Mesenchymal stem cell (in vitro differentiated cells and primary cell): ENCODE measurements at regions not wholly inside any gene's neighbourhood (a gene's known extent, or its start where the extent isn't known, plus 50 kb on each side); places are given as distances from the start of the nearest gene placed in this dataset.
"Not testable (repeated sequence)": the region's sequence is repeated elsewhere in the genome, so short reads cannot be mapped to it uniquely, and the experiment has no call there.

Source experiments
- DNase-seq: peaks from one replicate; pipeline ENCODE4 v3.0.0-alpha.2; 2013
- H2AFZ ChIP-seq: one replicate; pipeline ENCODE4 v1.6.1; 2013; ENCODE audit warnings: low read depth, mild to moderate bottlenecking, control low read depth, inconsistent platforms, low read length, moderate library complexity
- H2AK5ac ChIP-seq: 2 replicates; pipeline ENCODE4 v1.6.1; 2013; ENCODE audit warnings: low read length, moderate library complexity, mild to moderate bottlenecking, inconsistent platforms; ENCODE audit not compliant: severe bottlenecking
- H2BK120ac ChIP-seq: one replicate; pipeline ENCODE4 v1.6.1; 2013; ENCODE audit warnings: low read depth, mild to moderate bottlenecking, inconsistent platforms, low read length, moderate library complexity
- H2BK12ac ChIP-seq, 2 experiments: one replicate each; pipeline ENCODE4 v1.6.1; 2013; ENCODE audit warnings: inconsistent platforms in 2 of 2, low read length in 2 of 2, mild to moderate bottlenecking in 2 of 2, moderate library complexity in 2 of 2, control low read depth in 1 of 2
- H2BK15ac ChIP-seq: one replicate; pipeline ENCODE4 v1.6.1; 2013; ENCODE audit warnings: mild to moderate bottlenecking, low read depth, inconsistent platforms; ENCODE audit not compliant: poor library complexity, severe bottlenecking
- H2BK5ac ChIP-seq: 2 replicates; pipeline ENCODE4 v1.6.1; 2013; ENCODE audit warnings: low read depth, mild to moderate bottlenecking, low read length, control low read depth, inconsistent platforms; ENCODE audit not compliant: poor library complexity, severe bottlenecking
- H3K14ac ChIP-seq, 2 experiments: one replicate each; pipeline ENCODE4 v1.6.1; 2013; ENCODE audit warnings: inconsistent platforms in 2 of 2, low read length in 2 of 2, control low read depth in 1 of 2, mild to moderate bottlenecking in 1 of 2, moderate library complexity in 1 of 2
- H3K18ac ChIP-seq, 2 experiments: one replicate each; pipeline ENCODE4 v1.6.1; 2013; ENCODE audit warnings: inconsistent platforms in 2 of 2, low read length in 2 of 2, control low read depth in 1 of 2, low read depth in 1 of 2, mild to moderate bottlenecking in 1 of 2
- H3K23ac ChIP-seq, 2 experiments: one replicate each; pipeline ENCODE4 v1.6.1; 2013; ENCODE audit warnings: inconsistent platforms in 2 of 2, low read length in 2 of 2, mild to moderate bottlenecking in 2 of 2, moderate library complexity in 2 of 2, control low read depth in 1 of 2
- H3K27ac ChIP-seq: 2 replicates; pipeline ENCODE4 v1.5.1; 2013; ENCODE audit warnings: mild to moderate bottlenecking, moderate library complexity, low read length, control low read depth, inconsistent platforms; ENCODE audit not compliant: poor library complexity, severe bottlenecking
- H3K27me3 ChIP-seq, 2 experiments: 2 replicates each; pipeline versions ENCODE4 v1.6.1 to v1.7.0; 2013; ENCODE audit warnings: low read length in 2 of 2, mild to moderate bottlenecking in 2 of 2, moderate library complexity in 2 of 2, control low read depth in 1 of 2, inconsistent platforms in 1 of 2; ENCODE audit not compliant: control insufficient read depth in 1 of 2, insufficient read depth in 1 of 2
- H3K36me3 ChIP-seq, 2 experiments: 2 replicates each; pipeline versions ENCODE4 v1.6.1 to v1.7.0; 2013; ENCODE audit warnings: low read length in 2 of 2, control low read depth in 1 of 2, inconsistent platforms in 1 of 2, low read depth in 1 of 2, mild to moderate bottlenecking in 1 of 2; ENCODE audit not compliant: insufficient read depth in 2 of 2, control insufficient read depth in 1 of 2
- H3K4ac ChIP-seq, 2 experiments: one replicate each; pipeline ENCODE4 v1.6.1; 2013; ENCODE audit warnings: inconsistent platforms in 2 of 2, low read length in 2 of 2, mild to moderate bottlenecking in 2 of 2, moderate library complexity in 2 of 2, control low read depth in 1 of 2, low read depth in 1 of 2
- H3K4me1 ChIP-seq: 2 replicates; pipeline ENCODE4 v1.6.1; 2013; ENCODE audit warnings: low read depth, low read length, control low read depth; ENCODE audit not compliant: control insufficient read depth, insufficient read depth
- H3K4me2 ChIP-seq: 2 replicates; pipeline ENCODE4 v1.6.1; 2013; ENCODE audit warnings: low read length, mild to moderate bottlenecking, inconsistent platforms; ENCODE audit not compliant: poor library complexity, severe bottlenecking
- H3K4me3 ChIP-seq, 2 experiments: 2 replicates each; pipeline versions ENCODE4 v1.5.1 to v1.7.0; 2013; ENCODE audit warnings: low read length in 2 of 2, mild to moderate bottlenecking in 2 of 2, control low read depth in 1 of 2, low read depth in 1 of 2; ENCODE audit not compliant: insufficient read depth in 1 of 2
- H3K79me1 ChIP-seq: replicated peaks from 2 replicates; pipeline ENCODE4 v1.6.1; 2013; ENCODE audit warnings: mild to moderate bottlenecking, control low read depth, low read length, inconsistent platforms; ENCODE audit not compliant: poor library complexity, severe bottlenecking
- H3K9ac ChIP-seq: 2 replicates; pipeline ENCODE4 v1.7.0; 2013; ENCODE audit warnings: mild to moderate bottlenecking, low read length, moderate library complexity
- H3K9me3 ChIP-seq: 2 replicates; pipeline ENCODE4 v1.7.0; 2013; ENCODE audit warnings: mild to moderate bottlenecking, low read length; ENCODE audit not compliant: control insufficient read depth
- H4K8ac ChIP-seq: one replicate; pipeline ENCODE4 v1.6.1; 2013; ENCODE audit warnings: inconsistent platforms, mild to moderate bottlenecking, low read length, moderate library complexity
- H4K91ac ChIP-seq: one replicate; pipeline ENCODE4 v1.6.1; 2013; ENCODE audit warnings: mild to moderate bottlenecking, low read length, inconsistent platforms
- WGBS: methylation state at CpG from one replicate; pipeline ENCODE4 v1.1.7; 2013; ENCODE audit warnings: mixed read lengths; 5-methylcytosine and 5-hydroxymethylcytosine counted together

DNA sequence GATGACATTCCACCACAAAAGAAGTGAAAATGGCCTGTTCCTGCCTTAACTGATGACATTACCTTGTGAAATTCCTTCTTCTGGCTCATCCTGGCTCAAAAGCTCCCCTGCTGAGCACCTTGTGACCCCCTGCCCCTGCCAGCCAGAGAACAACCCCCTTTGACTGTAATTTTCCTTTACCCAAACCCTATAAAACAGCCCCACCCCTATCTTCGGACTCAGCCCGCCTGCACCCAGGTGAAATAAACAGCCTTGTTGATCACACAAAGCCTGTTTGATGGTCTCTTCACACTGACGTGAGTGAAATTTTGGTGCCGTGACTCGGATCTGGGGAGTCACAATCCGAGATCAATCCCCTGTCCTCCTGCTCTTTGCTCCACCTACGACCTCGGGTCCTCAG, 101.0 kb upstream of the GRIN2A start:
- not testable (repeated sequence) for H4K8ac ChIP-seq, H3K4me2 ChIP-seq, H2BK120ac ChIP-seq, H3K27me3 ChIP-seq, H3K4me1 ChIP-seq, H3K79me1 ChIP-seq, H2BK15ac ChIP-seq, H3K9ac ChIP-seq, H3K14ac ChIP-seq, H3K23ac ChIP-seq, H2AK5ac ChIP-seq, H3K18ac ChIP-seq, DNase-seq, H4K91ac ChIP-seq, H3K4ac ChIP-seq, H2AFZ ChIP-seq, H3K27ac ChIP-seq, H3K36me3 ChIP-seq, H2BK12ac ChIP-seq, H3K4me3 ChIP-seq, H3K9me3 ChIP-seq, H2BK5ac ChIP-seq
- 59% methylated on average over 8 of the region's 8 CpGs for WGBS

DNA sequence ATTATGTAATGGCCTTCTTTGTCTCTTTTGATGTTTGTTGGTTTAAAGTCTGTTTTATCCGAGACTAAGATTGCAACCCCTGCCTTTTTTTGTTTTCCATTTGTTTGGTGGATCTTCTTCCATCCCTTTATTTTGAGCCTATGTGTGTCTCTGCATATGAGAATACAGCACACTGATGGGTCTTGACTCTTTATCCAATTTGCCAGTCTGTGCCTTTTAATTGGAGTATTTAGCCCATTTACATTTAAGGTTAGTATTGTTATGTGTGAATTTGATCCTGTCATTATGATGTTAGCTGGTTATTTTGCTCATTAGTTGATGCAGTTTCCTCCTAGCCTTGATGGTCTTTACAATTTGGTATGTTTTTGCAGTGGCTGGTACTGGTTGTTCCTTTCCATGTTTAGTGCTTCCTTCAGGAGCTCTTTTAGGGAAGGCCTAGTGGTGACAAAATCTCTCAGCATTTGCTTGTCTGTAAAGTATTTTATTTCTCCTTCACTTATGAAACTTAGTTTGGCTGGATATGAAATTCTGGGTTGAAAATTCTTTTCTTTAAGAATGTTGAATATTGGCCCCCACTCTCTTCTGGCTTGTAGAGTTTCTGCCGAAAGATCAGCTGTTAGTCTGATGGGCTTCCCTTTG, 95.3 kb upstream of the ATF7IP2 start:
- no CpG with 5 or more reads among the region's 2 CpGs for WGBS
- H3K14ac ChIP-seq, DNase-seq, H2AFZ ChIP-seq, H3K23ac ChIP-seq, H3K18ac ChIP-seq, H2BK120ac ChIP-seq, H3K4me3 ChIP-seq, H3K4ac ChIP-seq, H3K27me3 ChIP-seq, H3K27ac ChIP-seq, H3K9me3 ChIP-seq, H2BK12ac ChIP-seq, H3K36me3 ChIP-seq, H2BK5ac ChIP-seq, H3K4me2 ChIP-seq, H3K9ac ChIP-seq, H3K4me1 ChIP-seq, H4K91ac ChIP-seq, H2AK5ac ChIP-seq, H3K79me1 ChIP-seq, H4K8ac ChIP-seq, H2BK15ac ChIP-seq: not testable (repeated sequence)

DNA sequence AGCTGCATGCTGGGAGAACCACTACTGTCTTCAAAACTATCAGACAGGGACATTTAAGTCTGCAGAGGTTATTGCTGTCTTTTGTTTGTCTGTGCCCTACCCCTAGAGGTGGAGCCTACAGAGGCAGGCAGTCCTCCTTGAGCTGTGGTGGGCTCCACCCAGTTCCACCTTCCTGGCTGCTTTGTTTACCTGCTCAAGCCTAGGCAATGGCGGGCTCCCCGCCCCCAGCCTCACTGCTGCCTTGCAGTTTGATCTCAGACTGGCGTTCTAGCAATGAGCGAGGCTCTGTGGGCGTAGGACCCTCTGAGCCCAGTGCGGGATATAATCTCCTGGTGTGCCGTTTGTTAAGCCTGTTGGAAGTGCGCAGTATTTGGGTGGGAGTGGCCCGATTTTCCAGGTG, 93.7 kb upstream of the ATF7IP2 start:
- not testable (repeated sequence) for H3K18ac ChIP-seq, H3K4me1 ChIP-seq, H3K36me3 ChIP-seq, H3K9ac ChIP-seq, DNase-seq, H2BK15ac ChIP-seq, H2BK5ac ChIP-seq, H2BK120ac ChIP-seq, H3K27me3 ChIP-seq, H3K27ac ChIP-seq, H3K4me3 ChIP-seq, H2AFZ ChIP-seq, H3K9me3 ChIP-seq, H3K23ac ChIP-seq, H3K4ac ChIP-seq, H4K8ac ChIP-seq, H2BK12ac ChIP-seq, H4K91ac ChIP-seq, H3K14ac ChIP-seq, H2AK5ac ChIP-seq, H3K79me1 ChIP-seq, H3K4me2 ChIP-seq
- WGBS, result 79% methylated on average over 9 of the region's 9 CpGs

GRCh38 chr16:10292976-10293375, 92.9 kb upstream of the ATF7IP2 start:
- not testable (repeated sequence) for H3K36me3 ChIP-seq

More at GRCh38 chr16:10292976-10293375, 92.9 kb upstream of the ATF7IP2 start:
- not testable (repeated sequence) for H3K4ac ChIP-seq, H3K4me2 ChIP-seq, H2BK120ac ChIP-seq, H4K91ac ChIP-seq, H2BK12ac ChIP-seq, H3K4me3 ChIP-seq, H3K18ac ChIP-seq, H3K79me1 ChIP-seq, H2AFZ ChIP-seq, H2AK5ac ChIP-seq, DNase-seq, H3K9ac ChIP-seq, H3K9me3 ChIP-seq, H3K27ac ChIP-seq, H2BK5ac ChIP-seq, H3K23ac ChIP-seq, H3K27me3 ChIP-seq, H3K14ac ChIP-seq, H2BK15ac ChIP-seq, H4K8ac ChIP-seq, H3K4me1 ChIP-seq
- 68% methylated on average over 5 of the region's 5 CpGs for WGBS
